ENCODE measurements at regions not wholly inside any gene's neighbourhood (a gene's known extent, or its start where the extent isn't known, plus 50 kb on each side); places are given as distances from the start of the nearest gene placed in this dataset.

DNA sequence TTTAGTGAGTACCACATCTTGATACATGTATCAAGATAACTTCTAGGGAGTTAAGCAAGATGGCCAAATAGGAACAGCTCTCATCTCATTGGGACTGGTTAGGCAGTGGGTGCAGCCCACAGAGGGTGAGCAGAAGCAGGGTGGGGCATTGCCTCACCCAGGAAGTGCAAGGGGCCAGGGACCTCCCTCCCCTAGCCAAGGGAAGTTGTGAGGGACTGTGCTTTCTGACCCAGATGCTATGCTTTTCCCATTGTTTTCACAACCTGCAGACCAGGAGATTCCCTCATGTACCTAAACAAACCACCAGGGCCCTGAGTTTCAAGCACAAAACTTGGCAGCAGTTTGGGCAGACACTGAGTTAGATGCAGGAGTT is 665.0 kb upstream of the CBLB start:
- TF ChIP-seq, protein P1, sequence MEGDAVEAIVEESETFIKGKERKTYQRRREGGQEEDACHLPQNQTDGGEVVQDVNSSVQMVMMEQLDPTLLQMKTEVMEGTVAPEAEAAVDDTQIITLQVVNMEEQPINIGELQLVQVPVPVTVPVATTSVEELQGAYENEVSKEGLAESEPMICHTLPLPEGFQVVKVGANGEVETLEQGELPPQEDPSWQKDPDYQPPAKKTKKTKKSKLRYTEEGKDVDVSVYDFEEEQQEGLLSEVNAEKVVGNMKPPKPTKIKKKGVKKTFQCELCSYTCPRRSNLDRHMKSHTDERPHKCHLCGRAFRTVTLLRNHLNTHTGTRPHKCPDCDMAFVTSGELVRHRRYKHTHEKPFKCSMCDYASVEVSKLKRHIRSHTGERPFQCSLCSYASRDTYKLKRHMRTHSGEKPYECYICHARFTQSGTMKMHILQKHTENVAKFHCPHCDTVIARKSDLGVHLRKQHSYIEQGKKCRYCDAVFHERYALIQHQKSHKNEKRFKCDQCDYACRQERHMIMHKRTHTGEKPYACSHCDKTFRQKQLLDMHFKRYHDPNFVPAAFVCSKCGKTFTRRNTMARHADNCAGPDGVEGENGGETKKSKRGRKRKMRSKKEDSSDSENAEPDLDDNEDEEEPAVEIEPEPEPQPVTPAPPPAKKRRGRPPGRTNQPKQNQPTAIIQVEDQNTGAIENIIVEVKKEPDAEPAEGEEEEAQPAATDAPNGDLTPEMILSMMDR (IDR thresholded peaks at IDR 0.05; ENCODE audit: low read length): no peak
- TF ChIP-seq EZH2 (IDR thresholded peaks at IDR 0.05; ENCODE audit: borderline replicate concordance, low read length): no peak

Measured in OCI-LY1 (cell line).